K562 (cell line): ENCODE measurements at regions not wholly inside any gene's neighbourhood (a gene's known extent, or its start where the extent isn't known, plus 50 kb on each side); places are given as distances from the start of the nearest gene placed in this dataset.

Experiments used
- ATAC-seq: fragments of 200-7000 bp; cut with Tn5 transposase; 3 replicates; pipeline ENCODE4 v1.9.1; 2020; ENCODE audit warnings: moderate library complexity
- BruUV-seq: library from RNA; stranded (reverse); fragments of 400-500 nt; replicated peaks from 2 replicates; lab custom pipeline; 2021; lab: Mats Ljungman, UMichigan
- CTCF ChIA-PET: fragments of 300-600 bp; formaldehyde crosslinking; extraction: SDS; loops from one replicate; lab custom pipeline; 2021; ENCODE audit warnings: low intra/inter-chr PET ratio; lab: Yijun Ruan, JAX
- POLR2A ChIA-PET: fragments of 300-600, 350-650 bp; sonication (Branson Sonifier 250); formaldehyde crosslinking; extraction: SDS; loops from one replicate; lab custom pipeline; 2021; ENCODE audit warnings: antibody characterized with exemption, inconsistent platforms; lab: Yijun Ruan, JAX
- DNase-seq, 4 experiments: peaks; one replicate each; pipeline versions ENCODE4 v3.0.0 to v3.0.0-alpha.2; 2011 to 2018; ENCODE audit warnings: low spot score in 3 of 4, mixed read lengths in 3 of 4; ENCODE audit errors: extremely low read depth in 1 of 4
- FAIRE-seq: peaks from 2 replicates; lab custom pipeline; 2011; peaks lifted over from hg19 to GRCh38; lab: Jason Lieb, UNC
- H2AFZ ChIP-seq: 2 replicates; pipeline ENCODE4 v1.6.0; 2011; ENCODE audit warnings: low read depth, low read length, control low read depth, inconsistent platforms
- H3K27ac ChIP-seq: fragments of 200-600 bp; 3 replicates; pipeline ENCODE4 v1.8.0; 2011; ENCODE audit warnings: low read depth, mild to moderate bottlenecking, control low read depth, inconsistent platforms, low read length, moderate library complexity, mixed read lengths; ENCODE audit errors: extremely low read depth
- H3K27me3 ChIP-seq, 2 experiments: fragments of 300-600 bp in 1 of 2; 2 replicates in 1 of 2; 3 replicates in 1 of 2; pipeline versions ENCODE4 v1.6.0 to v1.8.0; 2011; ENCODE audit warnings: inconsistent platforms in 2 of 2, low read length in 2 of 2, mild to moderate bottlenecking in 1 of 2, mixed read lengths in 1 of 2, moderate library complexity in 1 of 2; ENCODE audit not compliant: control insufficient read depth in 2 of 2, insufficient read depth in 2 of 2
- H3K36me3 ChIP-seq: fragments of 300-600 bp; 3 replicates; pipeline ENCODE4 v1.8.0; 2011; ENCODE audit warnings: mild to moderate bottlenecking, low read length, inconsistent platforms; ENCODE audit not compliant: control insufficient read depth, insufficient read depth
- H3K4me1 ChIP-seq, 2 experiments: fragments of 200-600 bp in 1 of 2; replicated peaks in 1 of 2; 2 replicates in 1 of 2; 3 replicates in 1 of 2; pipeline versions ENCODE4 v1.5.1 to v1.8.0; 2011; ENCODE audit warnings: inconsistent platforms in 2 of 2, low read length in 2 of 2, mild to moderate bottlenecking in 1 of 2, mixed read lengths in 1 of 2, moderate library complexity in 1 of 2; ENCODE audit not compliant: control insufficient read depth in 2 of 2, insufficient read depth in 2 of 2
- H3K4me2 ChIP-seq: 2 replicates; pipeline ENCODE4 v1.6.1; 2011; ENCODE audit warnings: low read length, control low read depth, inconsistent platforms, mixed read lengths; ENCODE audit not compliant: insufficient read depth
- H3K4me3 ChIP-seq: fragments of 200-600 bp; sonication (generic), shearing (Covaris generic); 2 replicates; pipeline ENCODE4 v1.5.1; 2016; ENCODE audit warnings: control low read depth, inconsistent platforms
- H3K79me2 ChIP-seq: fragments of 200-600 bp; 3 replicates; pipeline ENCODE4 v1.8.0; 2011; ENCODE audit warnings: low read length, inconsistent platforms; ENCODE audit not compliant: control insufficient read depth, insufficient read depth
- H3K9ac ChIP-seq, 2 experiments: 2 replicates each; pipeline versions ENCODE4 v1.6.0 to v1.6.1; 2011; ENCODE audit warnings: low read depth in 2 of 2, low read length in 2 of 2, control low read depth in 1 of 2, inconsistent platforms in 1 of 2, mild to moderate bottlenecking in 1 of 2, mixed read lengths in 1 of 2; ENCODE audit not compliant: insufficient read depth in 1 of 2
- H3K9me1 ChIP-seq: one replicate; pipeline ENCODE4 v1.6.0; 2011; ENCODE audit warnings: inconsistent platforms, mild to moderate bottlenecking, low read length, moderate library complexity; ENCODE audit not compliant: control insufficient read depth, insufficient read depth
- H3K9me3 ChIP-seq: replicated peaks from 2 replicates; pipeline ENCODE4 v1.5.1; 2011; ENCODE audit warnings: low read depth, low read length, inconsistent platforms; ENCODE audit not compliant: control insufficient read depth, insufficient read depth
- H4K20me1 ChIP-seq: replicated peaks from 2 replicates; pipeline ENCODE4 v1.6.1; 2011; ENCODE audit warnings: low read length, inconsistent platforms, mixed read lengths; ENCODE audit not compliant: control insufficient read depth, insufficient read depth
- HOXB6 ChIP-seq: fragments of 250-450 bp; sonication (Bioruptor Pico); IDR thresholded peaks from 2 replicates; pipeline ENCODE4 v1.5.1; 2022; ENCODE audit warnings: mild to moderate bottlenecking, borderline replicate concordance
- MAZ ChIP-seq, 2 experiments: fragments of 450-650 bp in 1 of 2; sonication (generic) in 1 of 2; formaldehyde crosslinking; IDR thresholded peaks in 1 of 2; conservative IDR thresholded peaks in 1 of 2; 2 replicates each; pipeline versions ENCODE4 v1.4.0 to v1.5.0; 2020; ENCODE audit warnings: mild to moderate bottlenecking in 1 of 2, missing genetic modification reagents in 1 of 2
- RBFOX2 ChIP-seq: fragments of 200-400 bp; formaldehyde crosslinking; IDR thresholded peaks from 2 replicates; pipeline ENCODE4 v1.6.1; 2017; ENCODE audit warnings: low read depth, mild to moderate bottlenecking, low read length, moderate library complexity
- STAG1 ChIP-seq: sonication (generic); formaldehyde crosslinking; IDR thresholded peaks from 2 replicates; pipeline ENCODE4 v1.5.0; 2020; ENCODE audit warnings: missing genetic modification reagents, borderline replicate concordance
- ZNF324 ChIP-seq: fragments of 250-450 bp; sonication (Bioruptor Pico); IDR thresholded peaks from 2 replicates; pipeline ENCODE4 v1.4.0; 2020; ENCODE audit warnings: mild to moderate bottlenecking
- WGBS: fragments of 100-300 bp; shearing (Covaris generic); methylation state at CpG from one replicate; pipeline ENCODE4 v1.1.6; 2016; ENCODE audit warnings: low coverage, mixed read lengths; ENCODE audit not compliant: insufficient coverage; ENCODE audit errors: missing lambda C conversion rate; 5-methylcytosine and 5-hydroxymethylcytosine counted together
- in situ Hi-C: fragments of 300-500 bp; cut with MboI; formaldehyde crosslinking; loops from 4 replicates; pipeline ENCODE4 v1.15.0; 2018; ENCODE audit warnings: inconsistent platforms, mixed read lengths
- intact Hi-C: fragments of 100-400 bp; cut with micrococcal nuclease; formaldehyde crosslinking; loops from 2 replicates; pipeline ENCODE4 v1.14.2; 2022
- TF ChIP-seq, protein P1 (sequence below): sonication (generic); formaldehyde crosslinking; IDR thresholded peaks from 2 replicates; pipeline ENCODE4 v1.8.0; 2022; ENCODE audit warnings: mild to moderate bottlenecking, missing genetic modification reagents
- TF ChIP-seq, protein P2 (sequence below): sonication (generic); formaldehyde crosslinking; IDR thresholded peaks from 2 replicates; pipeline ENCODE4 v1.8.0; 2022; ENCODE audit warnings: mild to moderate bottlenecking, missing genetic modification reagents
- TF ChIP-seq, protein P3 (sequence below): fragments of 200-800 bp; sonication (Bioruptor generic); IDR thresholded peaks from 2 replicates; pipeline ENCODE4 v1.6.1; 2017; ENCODE audit warnings: missing genetic modification characterization, missing compliant biosample characterization

DNA sequence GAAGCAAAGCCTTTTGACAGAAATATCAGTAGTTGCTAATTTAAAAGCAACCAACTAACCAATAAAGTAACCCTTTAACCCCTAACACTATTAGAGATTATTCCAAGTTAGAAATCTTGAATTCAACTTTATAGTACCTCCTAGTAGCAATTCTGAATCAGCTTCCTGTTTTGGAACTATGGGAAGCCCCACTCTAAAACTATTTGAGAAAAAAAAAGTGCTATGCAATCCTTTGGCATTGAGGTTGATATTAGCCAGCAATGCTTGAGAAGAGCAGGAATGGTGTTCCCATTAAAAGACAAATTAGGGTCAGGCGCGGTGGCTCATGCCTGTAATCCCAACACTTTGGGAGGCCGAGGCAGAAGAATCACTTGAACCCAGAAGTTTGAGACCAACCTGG is 306.2 kb upstream of the ZFP64 start (continued):
- TF ChIP-seq, protein P1, sequence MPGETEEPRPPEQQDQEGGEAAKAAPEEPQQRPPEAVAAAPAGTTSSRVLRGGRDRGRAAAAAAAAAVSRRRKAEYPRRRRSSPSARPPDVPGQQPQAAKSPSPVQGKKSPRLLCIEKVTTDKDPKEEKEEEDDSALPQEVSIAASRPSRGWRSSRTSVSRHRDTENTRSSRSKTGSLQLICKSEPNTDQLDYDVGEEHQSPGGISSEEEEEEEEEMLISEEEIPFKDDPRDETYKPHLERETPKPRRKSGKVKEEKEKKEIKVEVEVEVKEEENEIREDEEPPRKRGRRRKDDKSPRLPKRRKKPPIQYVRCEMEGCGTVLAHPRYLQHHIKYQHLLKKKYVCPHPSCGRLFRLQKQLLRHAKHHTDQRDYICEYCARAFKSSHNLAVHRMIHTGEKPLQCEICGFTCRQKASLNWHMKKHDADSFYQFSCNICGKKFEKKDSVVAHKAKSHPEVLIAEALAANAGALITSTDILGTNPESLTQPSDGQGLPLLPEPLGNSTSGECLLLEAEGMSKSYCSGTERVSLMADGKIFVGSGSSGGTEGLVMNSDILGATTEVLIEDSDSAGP (CRISPR knock-in tag) = no peak
- TF ChIP-seq HOXB6 (CRISPR knock-in tag) = no peak
- no peak for TF ChIP-seq RBFOX2
- TF ChIP-seq MAZ (CRISPR knock-in tag; conservative IDR thresholded peaks at IDR 0.05 in 1 of 2, IDR thresholded peaks at IDR 0.05 in 1 of 2) = no peak

DNA sequence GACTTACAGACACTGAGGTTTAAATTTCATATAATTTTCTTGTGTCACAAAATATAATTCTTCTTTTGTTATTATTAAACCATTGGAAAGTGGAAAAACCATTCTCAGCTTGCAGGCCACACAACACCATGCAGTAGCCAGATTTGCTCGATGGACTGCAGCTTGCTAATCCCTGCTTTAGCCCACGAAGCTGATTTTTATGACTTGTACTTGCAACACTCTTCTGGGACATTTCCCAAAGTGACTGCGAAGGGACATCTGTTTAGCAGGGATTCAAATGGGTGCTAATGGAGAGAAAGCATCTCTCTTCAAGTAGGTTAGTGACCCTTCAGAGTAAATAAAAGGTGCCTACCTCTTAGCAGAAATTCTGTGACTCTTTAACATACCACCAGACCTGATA is 304.6 kb upstream of the ZFP64 start:
- no peak for ATAC-seq
- Histone ChIP-seq H3K4me3 (no peak overlapping the region), H3K4me1 (no peaks in the 10 kb centered on the region), H4K20me1 (no peaks in the 10 kb centered on the region), H3K27me3 (no peaks in the 10 kb centered on the region)
- POLR2A ChIA-PET = no interaction called here
- intact Hi-C loops = no loop called here
- WGBS = 41% methylated on average over 3 of the region's 3 CpGs
- no TSS peak for BruUV-seq
- TF ChIP-seq, protein P2, sequence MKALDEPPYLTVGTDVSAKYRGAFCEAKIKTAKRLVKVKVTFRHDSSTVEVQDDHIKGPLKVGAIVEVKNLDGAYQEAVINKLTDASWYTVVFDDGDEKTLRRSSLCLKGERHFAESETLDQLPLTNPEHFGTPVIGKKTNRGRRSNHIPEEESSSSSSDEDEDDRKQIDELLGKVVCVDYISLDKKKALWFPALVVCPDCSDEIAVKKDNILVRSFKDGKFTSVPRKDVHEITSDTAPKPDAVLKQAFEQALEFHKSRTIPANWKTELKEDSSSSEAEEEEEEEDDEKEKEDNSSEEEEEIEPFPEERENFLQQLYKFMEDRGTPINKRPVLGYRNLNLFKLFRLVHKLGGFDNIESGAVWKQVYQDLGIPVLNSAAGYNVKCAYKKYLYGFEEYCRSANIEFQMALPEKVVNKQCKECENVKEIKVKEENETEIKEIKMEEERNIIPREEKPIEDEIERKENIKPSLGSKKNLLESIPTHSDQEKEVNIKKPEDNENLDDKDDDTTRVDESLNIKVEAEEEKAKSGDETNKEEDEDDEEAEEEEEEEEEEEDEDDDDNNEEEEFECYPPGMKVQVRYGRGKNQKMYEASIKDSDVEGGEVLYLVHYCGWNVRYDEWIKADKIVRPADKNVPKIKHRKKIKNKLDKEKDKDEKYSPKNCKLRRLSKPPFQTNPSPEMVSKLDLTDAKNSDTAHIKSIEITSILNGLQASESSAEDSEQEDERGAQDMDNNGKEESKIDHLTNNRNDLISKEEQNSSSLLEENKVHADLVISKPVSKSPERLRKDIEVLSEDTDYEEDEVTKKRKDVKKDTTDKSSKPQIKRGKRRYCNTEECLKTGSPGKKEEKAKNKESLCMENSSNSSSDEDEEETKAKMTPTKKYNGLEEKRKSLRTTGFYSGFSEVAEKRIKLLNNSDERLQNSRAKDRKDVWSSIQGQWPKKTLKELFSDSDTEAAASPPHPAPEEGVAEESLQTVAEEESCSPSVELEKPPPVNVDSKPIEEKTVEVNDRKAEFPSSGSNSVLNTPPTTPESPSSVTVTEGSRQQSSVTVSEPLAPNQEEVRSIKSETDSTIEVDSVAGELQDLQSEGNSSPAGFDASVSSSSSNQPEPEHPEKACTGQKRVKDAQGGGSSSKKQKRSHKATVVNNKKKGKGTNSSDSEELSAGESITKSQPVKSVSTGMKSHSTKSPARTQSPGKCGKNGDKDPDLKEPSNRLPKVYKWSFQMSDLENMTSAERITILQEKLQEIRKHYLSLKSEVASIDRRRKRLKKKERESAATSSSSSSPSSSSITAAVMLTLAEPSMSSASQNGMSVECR (CRISPR knock-in tag) = no peak
- TF ChIP-seq ZNF324 (CRISPR knock-in tag) (no peak), STAG1 (no peak)
- TF ChIP-seq, protein P3, sequence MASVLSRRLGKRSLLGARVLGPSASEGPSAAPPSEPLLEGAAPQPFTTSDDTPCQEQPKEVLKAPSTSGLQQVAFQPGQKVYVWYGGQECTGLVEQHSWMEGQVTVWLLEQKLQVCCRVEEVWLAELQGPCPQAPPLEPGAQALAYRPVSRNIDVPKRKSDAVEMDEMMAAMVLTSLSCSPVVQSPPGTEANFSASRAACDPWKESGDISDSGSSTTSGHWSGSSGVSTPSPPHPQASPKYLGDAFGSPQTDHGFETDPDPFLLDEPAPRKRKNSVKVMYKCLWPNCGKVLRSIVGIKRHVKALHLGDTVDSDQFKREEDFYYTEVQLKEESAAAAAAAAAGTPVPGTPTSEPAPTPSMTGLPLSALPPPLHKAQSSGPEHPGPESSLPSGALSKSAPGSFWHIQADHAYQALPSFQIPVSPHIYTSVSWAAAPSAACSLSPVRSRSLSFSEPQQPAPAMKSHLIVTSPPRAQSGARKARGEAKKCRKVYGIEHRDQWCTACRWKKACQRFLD = no peak
- TF ChIP-seq, all 486 proteins: peak for 0
- DNase-seq (no peak), FAIRE-seq (no peak)
- in situ Hi-C loops = no loop called here
- Histone ChIP-seq H3K4me2 (no peak overlapping the region), H3K36me3 (no peaks in the 10 kb centered on the region; the same call in 2 of the 3 replicates), H2AFZ (no peak overlapping the region), H3K79me2 (no peaks in the 10 kb centered on the region), H3K9ac (no peak overlapping the region), H3K9me3 (no peaks in the 10 kb centered on the region), H3K9me1 (no peaks in the 10 kb centered on the region), H3K27ac (no peak overlapping the region)
- CTCF ChIA-PET = no interaction called here
